Activated T-cell treated with anti-CD3 and anti-CD28 coated beads for 4 hours (primary cell): ENCODE measurements at regions not wholly inside any gene's neighbourhood (a gene's known extent, or its start where the extent isn't known, plus 50 kb on each side); places are given as distances from the start of the nearest gene placed in this dataset.

Experiments used
- DNase-seq: peaks from one replicate; pipeline ENCODE4 v3.0.0-alpha.2; 2020

GRCh38 chr13:104057861-104058260 is 991.6 kb upstream of the SLC10A2 start:
- DNase-seq = no peak

GRCh38 chr13:104045907-104046306 is 979.7 kb upstream of the SLC10A2 start:
- DNase-seq = no peak

GRCh38 chr13:104043184-104043583 is 977.0 kb upstream of the SLC10A2 start:
- no peak for DNase-seq

- no peak for DNase-seq
Observed at GRCh38 chr13:104034891-104035290, 968.7 kb upstream of the SLC10A2 start.

- DNase-seq = no peak
Observed at GRCh38 chr13:104025303-104025702, 959.1 kb upstream of the SLC10A2 start.

GRCh38 chr13:104024416-104025170 is 958.4 kb upstream of the SLC10A2 start:
- DNase-seq = no peak

- no peak for DNase-seq
Observed at GRCh38 chr13:104021806-104022397, 955.7 kb upstream of the SLC10A2 start.

- no peak for DNase-seq
Observed at GRCh38 chr13:104017317-104017716, 951.1 kb upstream of the SLC10A2 start.

GRCh38 chr13:104015646-104016396 is 949.6 kb upstream of the SLC10A2 start:
- DNase-seq = no peak

GRCh38 chr13:104014803-104015645 is 948.8 kb upstream of the SLC10A2 start:
- no peak for DNase-seq

- no peak for DNase-seq
Observed at GRCh38 chr13:104011505-104012241, 945.5 kb upstream of the SLC10A2 start.

- DNase-seq = no peak
Observed at GRCh38 chr13:104008541-104009435, 942.6 kb upstream of the SLC10A2 start.

- no peak for DNase-seq
Observed at GRCh38 chr13:104008075-104008474, 941.9 kb upstream of the SLC10A2 start.

GRCh38 chr13:104006625-104007075 is 940.4 kb upstream of the SLC10A2 start:
- DNase-seq = no peak

GRCh38 chr13:104004572-104004971 is 938.4 kb upstream of the SLC10A2 start:
- DNase-seq = no peak

GRCh38 chr13:104002216-104002615 is 936.0 kb upstream of the SLC10A2 start:
- DNase-seq = no peak

- no peak for DNase-seq
Observed at GRCh38 chr13:104001766-104002165, 935.5 kb upstream of the SLC10A2 start.

GRCh38 chr13:103996733-103997132 is 930.5 kb upstream of the SLC10A2 start:
- DNase-seq = no peak

GRCh38 chr13:103983948-103984347 is 917.7 kb upstream of the SLC10A2 start:
- no peak for DNase-seq

- no peak for DNase-seq
Observed at GRCh38 chr13:103976371-103976770, 910.2 kb upstream of the SLC10A2 start.

- DNase-seq = no peak
Observed at GRCh38 chr13:103973740-103974139, 907.5 kb upstream of the SLC10A2 start.
